Epithelial cell of esophagus (primary cell): ENCODE measurements at regions not wholly inside any gene's neighbourhood (a gene's known extent, or its start where the extent isn't known, plus 50 kb on each side); places are given as distances from the start of the nearest gene placed in this dataset.

Experiments used
- DNase-seq: peaks from one replicate; pipeline ENCODE4 v3.0.0; 2010; ENCODE audit warnings: low read depth
- H3K4me3 ChIP-seq: 2 replicates; pipeline ENCODE4 v1.5.1; 2011; ENCODE audit warnings: mild to moderate bottlenecking, low read length, control low read depth
- TF ChIP-seq, protein P1 (sequence below): IDR thresholded peaks from 2 replicates; pipeline ENCODE4 v1.5.1; 2011; ENCODE audit warnings: low read depth, mild to moderate bottlenecking, low read length, control low read depth, inconsistent platforms; ENCODE audit not compliant: insufficient read depth; ENCODE audit errors: missing control alignments

DNA sequence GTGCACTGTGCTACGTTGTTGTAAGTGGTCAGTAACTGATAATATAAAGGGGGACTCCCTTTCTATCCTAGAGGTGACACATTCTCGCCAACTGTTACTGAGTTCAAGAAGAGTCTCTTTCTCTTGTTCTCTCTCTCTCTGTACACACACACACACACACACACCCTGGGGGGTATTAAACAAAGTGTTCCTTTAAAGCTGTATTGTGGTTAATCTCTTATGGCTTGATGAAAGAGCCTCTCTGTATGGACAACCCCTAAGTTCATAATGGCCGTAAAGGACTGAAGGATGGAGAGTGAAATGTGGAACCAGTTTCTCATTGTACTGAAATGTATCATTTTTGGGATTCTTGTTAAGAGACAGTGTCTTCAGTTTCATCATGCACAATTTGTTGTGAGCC is 145.2 kb upstream of the BMPER start:
- DNase-seq: no peak
- TF ChIP-seq, protein P1, sequence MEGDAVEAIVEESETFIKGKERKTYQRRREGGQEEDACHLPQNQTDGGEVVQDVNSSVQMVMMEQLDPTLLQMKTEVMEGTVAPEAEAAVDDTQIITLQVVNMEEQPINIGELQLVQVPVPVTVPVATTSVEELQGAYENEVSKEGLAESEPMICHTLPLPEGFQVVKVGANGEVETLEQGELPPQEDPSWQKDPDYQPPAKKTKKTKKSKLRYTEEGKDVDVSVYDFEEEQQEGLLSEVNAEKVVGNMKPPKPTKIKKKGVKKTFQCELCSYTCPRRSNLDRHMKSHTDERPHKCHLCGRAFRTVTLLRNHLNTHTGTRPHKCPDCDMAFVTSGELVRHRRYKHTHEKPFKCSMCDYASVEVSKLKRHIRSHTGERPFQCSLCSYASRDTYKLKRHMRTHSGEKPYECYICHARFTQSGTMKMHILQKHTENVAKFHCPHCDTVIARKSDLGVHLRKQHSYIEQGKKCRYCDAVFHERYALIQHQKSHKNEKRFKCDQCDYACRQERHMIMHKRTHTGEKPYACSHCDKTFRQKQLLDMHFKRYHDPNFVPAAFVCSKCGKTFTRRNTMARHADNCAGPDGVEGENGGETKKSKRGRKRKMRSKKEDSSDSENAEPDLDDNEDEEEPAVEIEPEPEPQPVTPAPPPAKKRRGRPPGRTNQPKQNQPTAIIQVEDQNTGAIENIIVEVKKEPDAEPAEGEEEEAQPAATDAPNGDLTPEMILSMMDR: no peak
- no peak overlapping the region for H3K4me3 ChIP-seq

DNA sequence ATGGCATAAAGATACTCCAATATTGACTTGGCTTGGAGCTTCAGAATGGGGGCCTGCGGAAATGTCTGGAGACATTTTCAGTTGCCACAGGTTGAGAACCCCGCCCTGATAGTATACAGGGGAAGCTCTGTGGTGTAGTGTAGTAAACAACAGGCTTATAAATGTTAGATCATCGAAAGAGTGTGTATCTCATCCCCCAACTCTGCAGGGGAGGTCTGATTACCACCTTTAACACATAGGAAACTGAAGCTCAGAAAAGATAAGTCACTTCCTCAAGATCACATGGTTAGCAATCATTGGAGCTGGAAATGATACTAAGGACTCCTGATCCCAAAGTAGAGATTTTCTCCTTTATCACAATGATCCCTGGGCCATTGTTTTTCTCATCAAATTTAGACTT is 144.5 kb upstream of the BMPER start:
- TF ChIP-seq, protein P1: no peak
- no peak for DNase-seq
- H3K4me3 ChIP-seq: no peak overlapping the region

DNA sequence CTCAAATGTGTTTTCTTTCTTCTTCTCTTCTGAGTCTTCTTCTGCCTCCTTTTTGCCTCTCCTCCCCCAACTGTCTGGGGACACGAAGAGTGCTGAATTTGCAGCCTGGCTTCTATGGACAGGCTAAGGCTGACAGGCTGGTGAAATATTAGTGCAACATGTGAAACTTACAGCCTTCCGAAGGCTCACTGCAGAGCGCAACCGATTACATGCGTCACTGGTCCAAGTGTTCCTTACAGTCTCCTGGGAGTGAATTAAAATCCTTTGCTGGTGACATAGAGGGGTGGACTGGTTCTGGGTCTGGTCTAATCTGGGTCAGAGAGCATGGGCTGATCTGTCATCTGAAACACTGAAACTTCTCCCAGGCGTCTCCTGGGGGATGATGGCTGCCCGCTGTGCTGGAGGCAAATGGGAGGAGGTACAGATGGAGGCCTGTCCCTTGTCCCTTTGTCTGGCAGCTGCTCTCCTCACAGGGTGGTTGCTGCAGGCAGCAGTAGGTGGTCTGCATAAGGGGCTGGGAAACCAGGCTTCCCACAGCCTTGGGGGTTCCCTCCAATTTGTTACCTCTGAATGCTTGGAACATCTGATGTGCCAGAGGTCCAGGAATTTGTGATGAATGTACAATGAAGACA is 143.8 kb upstream of the BMPER start:
- DNase-seq: no peak
- TF ChIP-seq, protein P1: no peak
- H3K4me3 ChIP-seq: no peak overlapping the region

DNA sequence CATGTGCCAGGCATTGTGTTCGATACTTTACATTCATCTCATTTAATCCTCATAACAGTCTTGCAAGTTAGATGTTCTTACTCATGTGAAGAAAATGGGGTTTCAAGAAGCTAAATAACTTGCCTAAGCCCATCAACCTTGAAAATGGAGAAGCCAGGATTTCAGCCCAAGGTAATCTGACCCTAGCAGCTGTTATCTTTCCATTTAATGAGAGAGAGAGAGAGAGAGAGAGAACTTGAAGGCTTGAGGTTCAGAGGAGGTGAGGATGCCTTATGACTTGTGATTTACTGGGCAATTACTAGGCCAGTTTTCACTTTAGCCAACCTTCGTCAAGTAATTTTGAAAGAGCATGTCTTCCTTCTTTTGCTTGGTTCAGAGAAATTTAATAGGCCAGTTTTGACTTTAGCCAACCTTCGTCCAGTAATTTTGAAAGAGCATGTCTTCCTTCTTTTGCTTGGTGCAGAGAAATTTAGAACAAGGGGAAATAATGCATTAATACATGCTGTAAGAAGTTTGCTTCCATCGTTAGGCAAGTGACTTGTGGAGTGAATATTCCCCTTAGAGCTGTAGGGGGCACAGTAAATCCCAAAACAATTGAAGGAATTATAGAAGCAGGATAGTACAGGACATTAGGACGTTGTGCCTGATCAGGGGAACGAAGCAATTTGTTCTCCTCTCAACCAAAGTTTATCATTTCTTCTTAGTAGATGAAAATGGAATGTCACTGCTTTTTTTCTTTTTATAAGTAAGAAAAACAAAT is 143.0 kb upstream of the BMPER start:
- no peak for DNase-seq
- no peak overlapping the region for H3K4me3 ChIP-seq
- TF ChIP-seq, protein P1: no peak

DNA sequence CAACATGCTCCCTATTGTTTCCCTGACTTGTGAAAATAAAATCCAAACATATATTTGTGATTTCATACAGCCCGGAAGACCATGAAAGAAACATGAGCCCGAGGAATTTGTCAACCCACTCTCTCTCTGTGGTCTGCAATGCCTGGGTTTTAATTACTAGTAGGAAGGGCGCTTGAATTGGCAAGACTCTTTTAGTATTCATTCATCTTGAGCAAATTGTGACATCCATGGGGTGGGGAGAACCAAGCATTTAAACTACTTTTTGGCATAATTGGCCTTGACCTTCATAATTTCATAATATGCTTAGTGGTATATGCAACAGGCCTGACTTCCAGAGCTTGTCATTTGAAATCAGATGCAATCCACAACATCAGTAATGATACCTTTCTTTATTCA is 142.4 kb upstream of the BMPER start:
- TF ChIP-seq, protein P1: no peak
- H3K4me3 ChIP-seq: no peak overlapping the region
- no peak for DNase-seq

DNA sequence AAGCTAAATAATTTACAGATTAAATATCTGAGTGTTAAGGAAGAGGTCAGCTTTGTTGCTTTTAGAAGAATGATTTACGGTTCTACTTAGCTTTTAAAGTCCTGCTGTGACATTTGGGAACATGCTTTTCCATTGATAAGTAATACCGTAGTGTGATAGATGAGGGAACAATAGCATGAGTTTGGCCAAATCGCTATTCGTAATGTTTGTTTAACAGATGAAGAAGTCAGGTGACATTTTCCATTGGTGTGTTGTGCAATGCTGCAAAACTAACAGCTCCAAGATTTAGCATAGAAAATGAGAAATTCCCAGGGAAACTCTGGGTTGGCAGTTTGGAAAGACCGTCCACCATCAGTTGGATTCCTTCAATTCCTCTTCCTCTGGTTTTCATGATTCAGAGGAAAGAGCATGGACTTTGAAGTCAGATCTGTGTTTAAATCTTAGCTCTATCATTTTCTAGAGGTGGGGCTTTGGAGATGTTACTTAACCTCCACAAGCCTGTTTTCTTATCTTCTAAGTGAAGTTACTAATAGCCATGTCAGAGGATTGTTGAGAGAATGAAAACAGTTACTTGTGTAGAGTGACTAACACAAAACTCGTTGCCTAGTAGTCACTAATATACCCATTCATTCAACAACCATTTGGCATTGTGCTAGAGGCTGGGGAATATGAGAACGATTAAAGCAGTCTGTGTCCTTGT is 140.4 kb upstream of the BMPER start:
- TF ChIP-seq, protein P1: no peak
- no peak overlapping the region for H3K4me3 ChIP-seq
- peak; percentile 78 for DNase-seq
